ENCODE measurements at regions not wholly inside any gene's neighbourhood (a gene's known extent, or its start where the extent isn't known, plus 50 kb on each side); places are given as distances from the start of the nearest gene placed in this dataset.

GRCh38 chr5:87102841-87103240, 164.8 kb upstream of the RASA1 start:
- H2AFZ ChIP-seq (ENCODE audit: control insufficient read depth, low read length): no peak overlapping the region
- dilution Hi-C loops (cut with MboI; ENCODE audit: extremely low pct_ligation_motif_present, low sequenced_read_pairs): no loop called here
- DNase-seq (ENCODE audit: low read depth, low spot score) (no peak), FAIRE-seq (no peak)
- TF ChIP-seq EZH2 (IDR thresholded peaks at IDR 0.05; ENCODE audit: low read length) (no peak), CTCF (optimal IDR thresholded peaks at IDR 0.05 in 1 of 3, IDR thresholded peaks at IDR 0.05 in 1 of 3, conservative IDR thresholded peaks at IDR 0.05 in 1 of 3; ENCODE audit: extremely low read depth in 1 of 3, insufficient read depth in 2 of 3, low read length in 3 of 3) (no peak)
- no peaks in the 10 kb centered on the region for H3K9me1 ChIP-seq (ENCODE audit: control insufficient read depth, extremely low read depth, insufficient read depth, low read length)
- no peaks in the 10 kb centered on the region for H3K79me2 ChIP-seq (ENCODE audit: control insufficient read depth, insufficient read depth, low read length)
- no peak overlapping the region for H3K4me2 ChIP-seq (ENCODE audit: control insufficient read depth, extremely low read depth, insufficient read depth, low read depth, low read length)
- H3K27ac ChIP-seq (ENCODE audit: control insufficient read depth, insufficient read depth, low read length): no peak overlapping the region
- no peak overlapping the region for H3K4me3 ChIP-seq (ENCODE audit: control insufficient read depth in 2 of 3, extremely low read depth in 1 of 3, insufficient read depth in 2 of 3, low read depth in 1 of 3, low read length in 3 of 3)
- no peaks in the 10 kb centered on the region for H3K9me3 ChIP-seq (ENCODE audit: control insufficient read depth, low read depth, low read length)
- H3K9ac ChIP-seq (ENCODE audit: control insufficient read depth, extremely low read depth, insufficient read depth, low read length): no peak overlapping the region
- H3K27me3 ChIP-seq (ENCODE audit: control insufficient read depth, extremely low read depth, insufficient read depth, low read length): no peaks in the 10 kb centered on the region
- peaks cover 13% of the 10 kb centered on the region for H3K4me1 ChIP-seq (ENCODE audit: control insufficient read depth, extremely low read depth, insufficient read depth, low read length)
- H4K20me1 ChIP-seq (ENCODE audit: control insufficient read depth, extremely low read depth, insufficient read depth, low read length): no peaks in the 10 kb centered on the region
- no peaks in the 10 kb centered on the region for H3K36me3 ChIP-seq (ENCODE audit: control insufficient read depth in 2 of 2, extremely low read depth in 1 of 2, insufficient read depth in 2 of 2, low read length in 2 of 2)

- FAIRE-seq: no peak
- Histone ChIP-seq H3K9me1 (ENCODE audit: control insufficient read depth, extremely low read depth, insufficient read depth, low read length) (no peaks in the 10 kb centered on the region), H3K36me3 (ENCODE audit: control insufficient read depth in 2 of 2, extremely low read depth in 1 of 2, insufficient read depth in 2 of 2, low read length in 2 of 2) (no peaks in the 10 kb centered on the region), H3K79me2 (ENCODE audit: control insufficient read depth, insufficient read depth, low read length) (no peaks in the 10 kb centered on the region), H3K27me3 (ENCODE audit: control insufficient read depth, extremely low read depth, insufficient read depth, low read length) (no peaks in the 10 kb centered on the region), H4K20me1 (ENCODE audit: control insufficient read depth, extremely low read depth, insufficient read depth, low read length) (no peaks in the 10 kb centered on the region), H2AFZ (ENCODE audit: control insufficient read depth, low read length) (no peak overlapping the region), H3K4me3 (ENCODE audit: control insufficient read depth in 2 of 3, extremely low read depth in 1 of 3, insufficient read depth in 2 of 3, low read depth in 1 of 3, low read length in 3 of 3) (no peak overlapping the region), H3K9me3 (ENCODE audit: control insufficient read depth, low read depth, low read length) (no peaks in the 10 kb centered on the region), H3K4me2 (ENCODE audit: control insufficient read depth, extremely low read depth, insufficient read depth, low read depth, low read length) (no peak overlapping the region), H3K27ac (ENCODE audit: control insufficient read depth, insufficient read depth, low read length) (no peak overlapping the region), H3K4me1 (ENCODE audit: control insufficient read depth, extremely low read depth, insufficient read depth, low read length) (peaks cover 13% of the 10 kb centered on the region), H3K9ac (ENCODE audit: control insufficient read depth, extremely low read depth, insufficient read depth, low read length) (no peak overlapping the region)
- no peak for TF ChIP-seq CTCF (optimal IDR thresholded peaks at IDR 0.05 in 1 of 3, IDR thresholded peaks at IDR 0.05 in 1 of 3, conservative IDR thresholded peaks at IDR 0.05 in 1 of 3; ENCODE audit: extremely low read depth in 1 of 3, insufficient read depth in 2 of 3, low read length in 3 of 3)
- TF ChIP-seq EZH2 (IDR thresholded peaks at IDR 0.05; ENCODE audit: low read length): no peak
- DNase-seq (ENCODE audit: low read depth, low spot score): no peak
- dilution Hi-C loops (cut with MboI; ENCODE audit: extremely low pct_ligation_motif_present, low sequenced_read_pairs): no loop called here
These were observed 163.9 kb upstream of the RASA1 start for GRCh38 chr5:87103616-87104287.
